ENCODE measurements at regions not wholly inside any gene's neighbourhood (a gene's known extent, or its start where the extent isn't known, plus 50 kb on each side); places are given as distances from the start of the nearest gene placed in this dataset.

- no peak for TF ChIP-seq POLR2AphosphoS5 (IDR thresholded peaks at IDR 0.05; ENCODE audit: low read depth, low read length)
- TF ChIP-seq CTCF (IDR thresholded peaks at IDR 0.05): no peak
- TF ChIP-seq CHD2 (IDR thresholded peaks at IDR 0.05; ENCODE audit: low read length, partially characterized antibody): no peak
- no peak for TF ChIP-seq GATA2 (CRISPR knock-in tag; IDR thresholded peaks at IDR 0.05)
- TF ChIP-seq RAD21 (IDR thresholded peaks at IDR 0.05; ENCODE audit: low read length): no peak
- TF ChIP-seq FOSL2 (IDR thresholded peaks at IDR 0.05; ENCODE audit: borderline replicate concordance, low read depth): no peak
- TF ChIP-seq EZH2phosphoT487 (IDR thresholded peaks at IDR 0.05; ENCODE audit: borderline replicate concordance, low read depth): no peak
These were observed 57.2 kb upstream of the CIBAR2 start for GRCh38 chr16:85169333-85170065.
